Neural cell (in vitro differentiated cells): ENCODE measurements at regions not wholly inside any gene's neighbourhood (a gene's known extent, or its start where the extent isn't known, plus 50 kb on each side); places are given as distances from the start of the nearest gene placed in this dataset.

ENCODE experiments used
- CTCF ChIP-seq: fragments of 450-650 bp; IDR thresholded peaks from 2 replicates; pipeline ENCODE4 v1.5.1; 2014; ENCODE audit warnings: antibody characterized with exemption, mild to moderate bottlenecking, moderate library complexity; ENCODE audit not compliant: poor library complexity, severe bottlenecking
- POLR2AphosphoS5 ChIP-seq: IDR thresholded peaks from 2 replicates; pipeline ENCODE4 v1.6.1; 2012

- TF ChIP-seq POLR2AphosphoS5 (no peak), CTCF (no peak)
Measured at GRCh38 chr6:20326422-20326728, 75.3 kb upstream of the E2F3 start.
